NT2/D1 (cell line): ENCODE measurements at regions not wholly inside any gene's neighbourhood (a gene's known extent, or its start where the extent isn't known, plus 50 kb on each side); places are given as distances from the start of the nearest gene placed in this dataset.

Experiments
- DNase-seq: peaks from one replicate; pipeline ENCODE4 v3.0.0-alpha.2; 2011; ENCODE audit warnings: low read depth, low spot score
- H3K27me3 ChIP-seq: 2 replicates; pipeline ENCODE4 v1.6.0; 2011; ENCODE audit warnings: mild to moderate bottlenecking; ENCODE audit not compliant: insufficient read length, insufficient read depth
- H3K36me3 ChIP-seq: 2 replicates; pipeline ENCODE4 v1.6.1; 2011; ENCODE audit warnings: mild to moderate bottlenecking, low read length, mixed read lengths; ENCODE audit not compliant: insufficient read depth, insufficient read length
- H3K4me1 ChIP-seq: 2 replicates; pipeline ENCODE4 v1.5.1; 2011; ENCODE audit not compliant: insufficient read depth, insufficient read length
- H3K4me3 ChIP-seq: 2 replicates; pipeline ENCODE4 v1.5.1; 2011; ENCODE audit warnings: low read depth; ENCODE audit not compliant: insufficient read length
- H3K9ac ChIP-seq: 2 replicates; pipeline ENCODE4 v1.6.0; 2011; ENCODE audit warnings: low read depth; ENCODE audit not compliant: insufficient read length
- H3K9me3 ChIP-seq: 2 replicates; pipeline ENCODE4 v1.5.1; 2011; ENCODE audit warnings: mild to moderate bottlenecking, low read length; ENCODE audit not compliant: insufficient read depth
- SUZ12 ChIP-seq: IDR thresholded peaks from 2 replicates; pipeline ENCODE4 v1.6.1; 2011; ENCODE audit not compliant: insufficient read length, insufficient read depth; ENCODE audit errors: extremely low read depth
- YY1 ChIP-seq: IDR thresholded peaks from 2 replicates; pipeline ENCODE4 v1.6.1; 2011; ENCODE audit not compliant: insufficient read length, insufficient read depth
- ZNF274 ChIP-seq: IDR thresholded peaks from 2 replicates; pipeline ENCODE4 v1.6.1; 2011; ENCODE audit warnings: mild to moderate bottlenecking, low read depth, low read length

- Histone ChIP-seq H3K9ac (no peak overlapping the region), H3K9me3 (no peaks in the 10 kb centered on the region), H3K4me1 (no peaks in the 10 kb centered on the region), H3K36me3 (no peaks in the 10 kb centered on the region), H3K27me3 (no peaks in the 10 kb centered on the region), H3K4me3 (no peak overlapping the region)
- no peak for TF ChIP-seq YY1
- no peak for TF ChIP-seq SUZ12
- no peak for TF ChIP-seq ZNF274
- DNase-seq = no peak
Measured at GRCh38 chr2:223522796-223523195, 79.4 kb downstream of the SCG2 start.

DNA sequence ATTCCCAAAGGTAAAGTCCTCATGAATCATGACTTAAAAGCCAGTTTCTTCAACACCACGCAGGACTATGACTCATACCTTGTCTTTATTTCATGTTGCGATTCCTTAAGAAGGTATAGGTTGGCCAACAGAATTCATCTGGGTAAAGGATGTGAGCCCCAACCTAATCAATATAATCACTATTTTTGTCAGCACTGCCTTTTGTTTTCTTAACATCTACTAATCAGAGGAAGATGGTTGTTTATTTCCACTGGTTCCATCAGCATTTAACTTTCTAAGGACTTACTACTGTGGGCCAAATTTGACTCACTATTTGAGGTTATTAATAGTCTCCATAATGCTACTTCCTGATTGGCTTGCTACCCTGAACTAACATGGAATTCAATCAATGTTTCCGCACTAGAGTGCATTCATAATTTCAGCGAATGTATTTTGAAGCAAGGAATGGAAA is 78.6 kb downstream of the SCG2 start:
- TF ChIP-seq SUZ12 (no peak), ZNF274 (no peak), YY1 (no peak)
- no peak overlapping the region for H3K9ac ChIP-seq
- H3K9me3 ChIP-seq = no peaks in the 10 kb centered on the region
- no peak overlapping the region for H3K4me3 ChIP-seq
- no peaks in the 10 kb centered on the region for H3K36me3 ChIP-seq
- no peaks in the 10 kb centered on the region for H3K4me1 ChIP-seq
- no peak for DNase-seq
- H3K27me3 ChIP-seq = no peaks in the 10 kb centered on the region

- Histone ChIP-seq H3K27me3 (no peaks in the 10 kb centered on the region), H3K9me3 (no peaks in the 10 kb centered on the region), H3K4me1 (no peaks in the 10 kb centered on the region), H3K4me3 (no peak overlapping the region), H3K36me3 (no peaks in the 10 kb centered on the region), H3K9ac (no peak overlapping the region)
- TF ChIP-seq YY1 (no peak), ZNF274 (no peak), SUZ12 (no peak)
- no peak for DNase-seq
Measured at GRCh38 chr2:223524066-223524465, 78.1 kb downstream of the SCG2 start.

GRCh38 chr2:223526106-223526505 is 76.1 kb downstream of the SCG2 start:
- DNase-seq = no peak
- no peak for TF ChIP-seq ZNF274
- TF ChIP-seq YY1 = no peak
- TF ChIP-seq SUZ12 = no peak
- H3K27me3 ChIP-seq = no peaks in the 10 kb centered on the region
- no peak overlapping the region for H3K9ac ChIP-seq
- no peaks in the 10 kb centered on the region for H3K36me3 ChIP-seq
- H3K9me3 ChIP-seq = peaks cover 7% of the 10 kb centered on the region; the same call in 1 of the 2 replicates
- no peak overlapping the region for H3K4me3 ChIP-seq
- H3K4me1 ChIP-seq = no peaks in the 10 kb centered on the region

GRCh38 chr2:223528036-223528435 is 74.1 kb downstream of the SCG2 start:
- no peak overlapping the region for H3K9ac ChIP-seq
- no peaks in the 10 kb centered on the region for H3K27me3 ChIP-seq
- H3K36me3 ChIP-seq = no peaks in the 10 kb centered on the region
- no peaks in the 10 kb centered on the region for H3K4me1 ChIP-seq
- H3K4me3 ChIP-seq = no peak overlapping the region
- TF ChIP-seq ZNF274 (no peak), YY1 (no peak), SUZ12 (no peak)
- H3K9me3 ChIP-seq = peaks cover 7% of the 10 kb centered on the region; the same call in 1 of the 2 replicates
- no peak for DNase-seq

DNA sequence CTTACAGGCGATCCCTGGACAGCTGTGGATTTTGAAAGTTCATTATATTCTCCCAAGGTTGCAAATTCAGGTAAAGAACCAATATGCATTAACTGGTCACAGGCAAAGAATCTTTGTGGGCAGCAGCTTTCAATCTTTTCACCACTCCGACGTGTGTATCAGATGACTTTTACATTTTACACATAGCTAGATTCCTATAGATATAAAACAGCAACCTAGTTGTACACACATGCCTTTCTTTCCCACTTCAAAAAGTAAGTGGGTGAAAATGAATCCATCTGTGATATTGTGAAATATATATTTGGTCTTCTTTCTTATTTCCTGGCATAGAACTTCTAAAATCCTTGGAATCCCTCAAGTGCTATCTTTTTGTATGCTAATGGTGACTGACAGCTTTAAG is 72.5 kb downstream of the SCG2 start:
- DNase-seq = no peak
- Histone ChIP-seq H3K9ac (no peak overlapping the region), H3K36me3 (no peaks in the 10 kb centered on the region), H3K27me3 (no peaks in the 10 kb centered on the region), H3K9me3 (peaks cover 7% of the 10 kb centered on the region; the same call in 1 of the 2 replicates), H3K4me3 (no peak overlapping the region), H3K4me1 (no peaks in the 10 kb centered on the region)
- TF ChIP-seq YY1 (no peak), ZNF274 (no peak), SUZ12 (no peak)

DNA sequence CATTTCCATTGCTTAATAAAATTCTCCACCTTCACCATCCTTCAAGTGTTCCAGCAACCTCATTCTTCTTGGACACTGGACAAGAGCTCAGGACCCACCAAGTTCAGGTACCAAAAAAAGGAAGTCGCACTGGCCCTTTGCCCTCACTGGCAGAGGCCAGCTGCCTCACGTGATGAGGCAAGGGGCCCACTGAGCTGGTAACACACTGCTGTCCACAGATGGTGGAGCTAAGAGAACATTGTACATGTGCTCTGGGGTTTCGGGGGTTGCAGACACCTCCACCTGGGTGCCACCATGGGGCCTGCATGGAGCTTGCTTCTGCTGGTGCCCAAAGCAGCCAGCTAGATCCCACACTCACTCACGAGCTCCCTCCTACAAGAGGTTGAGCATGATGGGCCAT is 71.3 kb downstream of the SCG2 start:
- no peak for DNase-seq
- no peak overlapping the region for H3K4me3 ChIP-seq
- no peak for TF ChIP-seq YY1
- no peak for TF ChIP-seq ZNF274
- no peak for TF ChIP-seq SUZ12
- H3K9ac ChIP-seq = no peak overlapping the region
- no peaks in the 10 kb centered on the region for H3K36me3 ChIP-seq
- H3K27me3 ChIP-seq = no peaks in the 10 kb centered on the region
- no peaks in the 10 kb centered on the region for H3K4me1 ChIP-seq
- H3K9me3 ChIP-seq = peaks cover 7% of the 10 kb centered on the region; the same call in 1 of the 2 replicates

GRCh38 chr2:223532161-223532560 is 70.0 kb downstream of the SCG2 start:
- Histone ChIP-seq H3K9ac (no peak overlapping the region), H3K36me3 (no peaks in the 10 kb centered on the region), H3K4me1 (no peaks in the 10 kb centered on the region), H3K4me3 (no peak overlapping the region), H3K9me3 (peaks cover 7% of the 10 kb centered on the region; the same call in 1 of the 2 replicates), H3K27me3 (no peaks in the 10 kb centered on the region)
- no peak for DNase-seq
- TF ChIP-seq ZNF274 (no peak), SUZ12 (no peak), YY1 (no peak)
